OCI-LY7 (cell line): ENCODE measurements at regions not wholly inside any gene's neighbourhood (a gene's known extent, or its start where the extent isn't known, plus 50 kb on each side); places are given as distances from the start of the nearest gene placed in this dataset.

ENCODE experiments used
- BruUV-seq: library from RNA; stranded (reverse); fragments of 400-500 nt; replicated peaks from 2 replicates; lab custom pipeline; 2021; lab: Mats Ljungman, UMichigan
- CTCF ChIA-PET: fragments of 300-600 bp; sonication (Branson Sonifier 250); formaldehyde crosslinking; loops from one replicate; lab custom pipeline; 2022; ENCODE audit warnings: antibody characterized with exemption; ENCODE audit not compliant: unreplicated experiment; lab: Charles Lee
- POLR2A ChIA-PET: fragments of 300-600 bp; sonication (Branson Sonifier 250); formaldehyde crosslinking; loops from one replicate; lab custom pipeline; 2022; ENCODE audit warnings: antibody characterized with exemption; lab: Charles Lee
- DNase-seq: peaks from one replicate; pipeline ENCODE4 v3.0.0-alpha.2; 2015; ENCODE audit warnings: low spot score
- H2AFZ ChIP-seq: fragments of 200-600 bp; sonication (generic), shearing (Covaris generic); 2 replicates; pipeline ENCODE4 v1.6.1; 2014; ENCODE audit warnings: mild to moderate bottlenecking, antibody characterized with exemption, low read length, moderate library complexity
- H3K27ac ChIP-seq: fragments of 200-600 bp; sonication (generic); 2 replicates; pipeline ENCODE4 v1.5.1; 2014; ENCODE audit warnings: mixed run types, low read depth, mild to moderate bottlenecking, moderate library complexity, low read length, inconsistent platforms; ENCODE audit not compliant: poor library complexity, severe bottlenecking
- H3K36me3 ChIP-seq: fragments of 200-600 bp; sonication (generic); 2 replicates; pipeline ENCODE4 v1.6.1; 2014; ENCODE audit warnings: mild to moderate bottlenecking, antibody characterized with exemption, low read length, moderate library complexity, mixed read lengths; ENCODE audit not compliant: insufficient read depth
- H3K4me1 ChIP-seq: fragments of 200-600 bp; sonication (generic); 2 replicates; pipeline ENCODE4 v1.5.1; 2014; ENCODE audit warnings: mild to moderate bottlenecking, low read length; ENCODE audit not compliant: insufficient read depth, poor library complexity, severe bottlenecking
- H3K4me2 ChIP-seq: fragments of 200-600 bp; sonication (generic); 2 replicates; pipeline ENCODE4 v1.6.1; 2014; ENCODE audit warnings: mild to moderate bottlenecking, low read length
- H3K4me3 ChIP-seq: fragments of 200-600 bp; sonication (generic); 2 replicates; pipeline ENCODE4 v1.5.1; 2014; ENCODE audit warnings: mild to moderate bottlenecking, low read depth, low read length; ENCODE audit not compliant: poor library complexity, severe bottlenecking
- H3K79me2 ChIP-seq: fragments of 200-600 bp; sonication (generic); 2 replicates; pipeline ENCODE4 v1.6.1; 2016; ENCODE audit warnings: low read depth, mild to moderate bottlenecking, low read length, moderate library complexity, mixed read lengths; ENCODE audit not compliant: insufficient read depth
- H3K9me2 ChIP-seq: fragments of 200-600 bp; sonication (generic); 2 replicates; pipeline ENCODE4 v1.6.1; 2016; ENCODE audit warnings: mild to moderate bottlenecking, low read length, mixed read lengths; ENCODE audit not compliant: insufficient read depth
- H3K9me3 ChIP-seq: fragments of 200-600 bp; sonication (generic); 2 replicates; pipeline ENCODE4 v1.6.1; 2014; ENCODE audit warnings: mild to moderate bottlenecking, mixed run types, low read length, mixed read lengths
- H4K20me1 ChIP-seq: fragments of 200-600 bp; sonication (generic); 2 replicates; pipeline ENCODE4 v1.6.1; 2014; ENCODE audit warnings: mild to moderate bottlenecking, antibody characterized with exemption, low read length, moderate library complexity, mixed read lengths; ENCODE audit not compliant: insufficient read depth
- CTCF ChIP-seq: fragments of 200-600 bp; sonication (generic); conservative IDR thresholded peaks from 2 replicates; pipeline ENCODE4 v1.5.1; 2014; ENCODE audit warnings: mild to moderate bottlenecking, antibody characterized with exemption, low read length, moderate library complexity, mixed read lengths
- EZH2phosphoT487 ChIP-seq: fragments of 200-600 bp; sonication (generic); IDR thresholded peaks from 2 replicates; pipeline ENCODE4 v1.6.1; 2018; ENCODE audit warnings: low read depth, borderline replicate concordance, mild to moderate bottlenecking, mixed run types, antibody characterized with exemption, low read length, moderate library complexity, mixed read lengths
- intact Hi-C: fragments of 100-400 bp; cut with micrococcal nuclease; formaldehyde crosslinking; loops from one replicate; pipeline ENCODE4 v1.10.0; 2022; ENCODE audit not compliant: unreplicated experiment

DNA sequence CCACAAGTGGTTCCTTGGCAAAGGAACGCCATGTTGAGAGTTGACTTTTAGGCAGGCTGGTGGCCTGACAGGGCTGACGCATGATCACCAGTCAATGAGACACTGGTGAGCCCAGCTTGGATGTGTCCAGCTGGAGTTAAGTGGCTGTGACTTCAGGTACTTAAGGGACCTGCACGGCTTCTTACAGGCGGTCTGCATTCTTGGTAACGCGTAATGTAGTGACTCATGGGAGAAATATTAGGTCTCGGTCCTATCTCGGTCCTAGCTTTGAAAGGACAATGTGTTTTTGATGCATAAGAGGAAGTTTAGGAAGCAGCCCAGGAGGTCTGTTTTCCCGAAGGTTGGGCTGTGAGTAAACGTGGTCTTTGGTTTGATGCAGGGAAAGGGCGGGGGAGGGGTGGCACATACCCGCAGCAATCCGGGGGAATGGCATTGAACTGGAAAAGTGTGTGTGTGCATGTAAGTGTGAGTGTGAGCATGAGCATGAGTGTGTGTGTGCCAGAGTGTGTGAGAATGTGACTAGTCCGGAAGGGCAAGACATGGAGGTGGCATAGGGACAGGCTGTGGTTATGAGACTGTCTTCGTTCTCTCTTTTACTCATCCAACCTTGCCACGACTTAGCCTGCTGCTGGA lies 55.3 kb downstream of the FAM43A start:
- Histone ChIP-seq H3K27ac (no peak overlapping the region), H3K36me3 (no peaks in the 10 kb centered on the region), H3K4me1 (peaks cover 25% of the 10 kb centered on the region), H3K79me2 (no peaks in the 10 kb centered on the region), H4K20me1 (0 out of 2 replicates have a peak, but pooled peaks cover 3% of the 10 kb centered on the region), H3K4me3 (no peak overlapping the region), H2AFZ (no peak overlapping the region), H3K4me2 (no peak overlapping the region), H3K9me2 (no peaks in the 10 kb centered on the region), H3K9me3 (no peaks in the 10 kb centered on the region)
- no peak for DNase-seq
- ChIA-PET POLR2A (interaction anchor here (0.7 kb wide), 2 partner anchors 808 to 809 kb away, joined by 3 read pairs; no protein-coding TSS in a partner anchor), CTCF (no interaction called here)
- no TSS peak for BruUV-seq
- intact Hi-C loops, result no loop called here
- no peak for TF ChIP-seq CTCF
- no peak for TF ChIP-seq EZH2phosphoT487

GRCh38 chr3:194741916-194742315 lies 56.2 kb downstream of the FAM43A start:
- H3K36me3 ChIP-seq, result no peaks in the 10 kb centered on the region
- no peak for TF ChIP-seq CTCF
- TF ChIP-seq EZH2phosphoT487, result no peak
- H3K4me3 ChIP-seq, result no peak overlapping the region
- no peak for DNase-seq
- H3K4me1 ChIP-seq, result peaks cover 15% of the 10 kb centered on the region
- H2AFZ ChIP-seq, result no peak overlapping the region
- no TSS peak for BruUV-seq
- no peaks in the 10 kb centered on the region for H3K9me2 ChIP-seq
- no peaks in the 10 kb centered on the region for H3K79me2 ChIP-seq
- POLR2A ChIA-PET, result no interaction called here
- no peak overlapping the region for H3K4me2 ChIP-seq
- H4K20me1 ChIP-seq, result peaks cover 3% of the 10 kb centered on the region; the same call in 1 of the 2 replicates
- intact Hi-C loops, result no loop called here
- CTCF ChIA-PET, result no interaction called here
- no peaks in the 10 kb centered on the region for H3K9me3 ChIP-seq
- no peak overlapping the region for H3K27ac ChIP-seq

GRCh38 chr3:194744826-194745225 lies 59.1 kb downstream of the FAM43A start:
- Histone ChIP-seq H3K9me3 (no peaks in the 10 kb centered on the region), H3K4me1 (no peaks in the 10 kb centered on the region), H3K9me2 (no peaks in the 10 kb centered on the region), H3K27ac (no peak overlapping the region), H3K4me3 (no peak overlapping the region), H3K36me3 (no peaks in the 10 kb centered on the region), H4K20me1 (no peaks in the 10 kb centered on the region; the same call in 1 of the 2 replicates), H3K79me2 (no peaks in the 10 kb centered on the region), H2AFZ (no peak overlapping the region), H3K4me2 (no peak overlapping the region)
- intact Hi-C loops, result no loop called here
- ChIA-PET POLR2A (interaction anchor here (0.7 kb wide), 1 partner anchor 163 kb away, joined by 3 read pairs; no protein-coding TSS in a partner anchor), CTCF (no interaction called here)
- TF ChIP-seq CTCF (no peak), EZH2phosphoT487 (no peak)
- no TSS peak for BruUV-seq
- DNase-seq, result no peak
